Colon (tissue), 2 donors: ENCODE measurements at regions not wholly inside any gene's neighbourhood (a gene's known extent, or its start where the extent isn't known, plus 50 kb on each side); places are given as distances from the start of the nearest gene placed in this dataset.
"Not testable (repeated sequence)": the region's sequence is repeated elsewhere in the genome, so short reads cannot be mapped to it uniquely, and the experiment has no call there.

Source experiments
- FAIRE-seq: peaks from 2 replicates; lab custom pipeline; 2012; peaks lifted over from hg19 to GRCh38; lab: Jason Lieb, UNC
- donor health status: control.
- donor health status: control.

DNA sequence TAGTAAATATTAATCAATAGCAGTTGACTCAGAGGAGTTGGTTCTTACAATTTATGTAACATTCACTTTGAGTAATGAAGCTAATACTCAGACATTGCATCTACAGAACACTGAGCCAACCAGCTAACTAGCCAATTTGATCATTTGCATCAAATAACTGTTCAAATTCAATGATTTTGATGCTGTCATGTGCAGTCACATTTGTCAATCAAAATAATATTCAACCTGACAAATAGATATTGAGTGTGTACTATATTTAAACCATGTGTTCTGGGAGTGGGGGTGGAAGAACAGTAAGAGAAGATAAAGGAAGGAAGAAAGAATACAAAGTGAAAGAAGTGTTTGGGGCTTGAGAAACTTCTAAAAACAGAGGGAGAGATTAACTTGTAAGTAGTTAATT lies 277.2 kb upstream of the ARHGEF26 start:
- no peak for FAIRE-seq

DNA sequence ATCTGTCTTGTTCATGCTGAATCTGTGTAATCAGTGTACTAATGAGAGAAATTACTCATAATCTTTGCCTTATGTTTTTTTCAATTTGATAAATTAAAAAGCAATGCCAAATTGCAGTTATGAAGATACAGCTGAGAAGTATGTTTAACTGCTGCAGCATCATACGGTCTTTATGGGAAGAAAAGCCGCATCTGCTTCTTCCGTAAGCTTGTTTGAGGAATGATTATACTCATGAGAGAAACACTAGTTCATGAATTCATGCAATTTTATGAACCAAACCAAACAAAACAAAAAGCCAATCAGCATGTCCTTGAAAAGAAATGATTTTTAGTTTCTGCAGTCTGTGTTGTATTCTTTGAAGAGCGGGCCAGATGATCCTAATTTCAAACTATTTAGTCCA lies 275.9 kb upstream of the ARHGEF26 start:
- FAIRE-seq: no peak

DNA sequence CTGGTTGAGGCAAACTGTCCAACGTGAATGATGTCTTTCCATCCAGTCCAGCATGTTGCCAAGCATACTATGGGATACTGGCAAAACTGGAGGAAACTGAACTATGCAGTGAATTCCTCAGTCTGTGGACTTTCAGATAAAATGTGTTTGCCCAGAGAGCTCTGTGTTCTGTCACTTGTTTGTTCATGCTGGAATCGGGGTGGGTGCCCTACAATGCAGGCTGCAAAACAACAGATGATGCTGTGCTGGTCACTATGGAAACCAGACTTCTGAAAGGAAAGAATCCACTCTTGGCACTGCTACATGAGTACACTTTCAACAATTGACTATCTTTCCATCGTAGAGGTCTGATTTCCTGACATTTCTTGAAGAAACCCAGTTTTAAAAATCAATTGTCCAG lies 272.5 kb upstream of the ARHGEF26 start:
- FAIRE-seq: no peak

DNA sequence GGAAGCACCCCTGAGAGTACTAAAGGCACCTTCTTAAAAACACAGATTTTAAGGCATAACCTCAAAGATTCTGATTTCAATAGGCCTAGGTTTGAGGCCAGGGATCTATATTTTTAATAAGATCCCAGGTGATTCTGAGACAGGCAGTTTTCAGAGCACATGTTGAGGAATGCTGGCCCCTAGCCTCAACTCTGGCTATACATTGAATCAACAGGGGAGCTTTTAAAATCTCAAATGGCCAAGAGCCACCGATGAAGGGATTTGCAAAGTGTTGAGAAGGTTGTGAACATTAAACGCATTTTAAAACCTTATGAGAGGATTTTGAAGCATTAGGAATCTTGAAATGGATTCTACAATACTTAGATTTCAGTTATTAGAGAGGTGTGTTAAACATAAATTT lies 268.8 kb upstream of the ARHGEF26 start:
- no peak for FAIRE-seq

DNA sequence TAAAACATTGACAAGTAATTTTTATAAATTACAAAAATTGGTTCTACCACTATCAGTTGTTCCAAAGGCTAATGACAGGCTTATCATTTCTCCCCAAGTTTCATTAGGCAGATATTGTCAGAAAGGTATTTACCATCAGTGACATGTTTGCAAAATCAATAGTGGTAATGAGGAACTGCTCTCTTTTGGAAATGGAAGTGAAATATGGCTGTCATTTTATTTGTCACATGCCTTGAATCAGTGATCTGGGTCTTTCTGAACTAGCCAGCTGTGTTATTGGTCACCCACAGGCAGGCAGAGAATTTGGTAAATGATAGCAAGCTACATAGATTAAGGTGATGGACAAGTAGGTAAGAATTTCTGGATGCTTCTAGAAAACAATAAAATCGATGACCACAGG lies 268.0 kb upstream of the ARHGEF26 start:
- no peak for FAIRE-seq

GRCh38 chr3:153855772-153856171 lies 265.4 kb upstream of the ARHGEF26 start:
- FAIRE-seq: no peak

DNA sequence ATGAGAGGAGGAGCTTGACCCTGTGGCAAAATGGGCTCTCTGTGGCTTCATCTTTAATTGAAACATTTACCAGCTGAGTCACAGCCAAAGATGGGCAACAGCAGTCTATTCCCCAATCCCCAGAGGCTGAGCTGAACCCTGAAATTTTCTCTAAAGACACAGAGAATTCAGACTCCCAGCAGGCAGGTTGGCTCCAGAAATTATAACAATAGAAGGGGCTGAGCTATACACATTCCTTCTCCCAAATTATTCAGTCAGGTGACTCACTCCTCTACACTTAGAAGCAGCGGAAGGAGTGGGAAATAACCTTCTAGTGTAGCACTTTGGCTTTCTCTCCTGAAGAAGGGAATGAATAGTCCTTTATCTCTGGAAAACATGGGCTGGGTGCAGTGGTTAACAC lies 264.3 kb upstream of the ARHGEF26 start:
- FAIRE-seq: no peak

- no peak for FAIRE-seq
Measured at GRCh38 chr3:153864793-153865192, 256.4 kb upstream of the ARHGEF26 start.

GRCh38 chr3:153866901-153867300 lies 254.3 kb upstream of the ARHGEF26 start:
- no peak for FAIRE-seq

GRCh38 chr3:153874348-153874747 lies 246.8 kb upstream of the ARHGEF26 start:
- FAIRE-seq: not testable (repeated sequence)

DNA sequence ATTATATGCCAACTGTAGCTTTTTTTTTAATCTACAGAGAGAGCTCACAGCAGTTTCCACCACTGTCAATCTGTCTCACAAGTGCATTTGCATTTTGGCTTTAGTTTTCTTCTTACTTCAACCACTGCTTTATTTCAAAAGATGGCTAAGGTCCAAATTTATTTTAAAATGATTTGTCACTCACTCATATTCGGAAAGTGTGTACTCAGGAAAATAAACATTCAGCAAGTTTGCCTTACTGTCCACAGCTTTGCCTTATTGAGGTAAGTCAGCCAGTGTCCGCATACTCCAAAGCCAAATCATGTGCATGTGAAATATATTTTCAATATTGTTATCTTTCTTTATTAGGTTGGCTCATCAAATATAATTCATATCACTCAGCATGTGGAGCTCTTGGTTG lies 240.7 kb upstream of the ARHGEF26 start:
- no peak for FAIRE-seq

DNA sequence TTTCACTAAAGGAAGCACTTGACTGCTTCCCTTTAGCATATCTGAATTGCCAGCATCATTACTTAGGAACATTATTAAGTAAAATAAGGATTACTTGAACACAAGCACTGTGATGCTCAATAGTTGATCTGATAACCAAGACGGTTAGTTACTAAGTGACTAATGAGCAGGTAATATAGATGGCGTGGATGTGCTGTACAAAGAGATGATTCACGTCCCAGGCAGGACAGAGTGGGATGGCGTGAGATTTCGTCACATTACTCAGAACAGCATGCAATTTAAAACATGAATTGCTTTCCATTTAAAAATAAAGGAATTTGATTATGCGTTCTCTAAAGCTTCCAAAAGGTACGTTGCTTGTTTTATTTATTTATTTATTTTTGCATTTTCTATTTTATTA lies 240.0 kb upstream of the ARHGEF26 start:
- no peak for FAIRE-seq

- FAIRE-seq: no peak
Measured at GRCh38 chr3:153885359-153885758, 235.8 kb upstream of the ARHGEF26 start.

DNA sequence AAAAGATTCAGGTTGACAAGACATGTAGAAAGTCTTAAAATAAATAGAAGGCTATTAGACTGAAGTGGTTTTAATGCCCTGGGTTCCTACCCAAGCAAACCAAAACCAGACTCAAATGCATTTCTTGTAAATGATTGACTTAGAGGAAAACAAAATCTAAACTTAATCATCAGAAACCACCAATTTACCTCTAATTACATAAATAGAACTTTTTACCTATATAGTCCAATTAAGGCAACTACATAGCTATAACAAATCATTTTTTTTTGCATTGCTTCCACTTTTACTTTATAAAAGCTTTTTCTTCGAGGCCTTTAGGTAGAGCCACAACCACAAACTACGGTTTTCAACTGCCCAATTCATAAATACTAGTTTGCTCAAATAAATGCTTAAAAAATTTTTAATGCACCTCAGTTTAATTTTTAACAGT lies 231.3 kb upstream of the ARHGEF26 start:
- no peak for FAIRE-seq

- no peak for FAIRE-seq
Measured at GRCh38 chr3:153892126-153892525, 229.1 kb upstream of the ARHGEF26 start.

GRCh38 chr3:153894857-153895256 lies 226.3 kb upstream of the ARHGEF26 start:
- no peak for FAIRE-seq

- FAIRE-seq: no peak
Measured at GRCh38 chr3:153896197-153896596, 225.0 kb upstream of the ARHGEF26 start.

GRCh38 chr3:153897025-153897723 lies 224.0 kb upstream of the ARHGEF26 start:
- FAIRE-seq: no peak

DNA sequence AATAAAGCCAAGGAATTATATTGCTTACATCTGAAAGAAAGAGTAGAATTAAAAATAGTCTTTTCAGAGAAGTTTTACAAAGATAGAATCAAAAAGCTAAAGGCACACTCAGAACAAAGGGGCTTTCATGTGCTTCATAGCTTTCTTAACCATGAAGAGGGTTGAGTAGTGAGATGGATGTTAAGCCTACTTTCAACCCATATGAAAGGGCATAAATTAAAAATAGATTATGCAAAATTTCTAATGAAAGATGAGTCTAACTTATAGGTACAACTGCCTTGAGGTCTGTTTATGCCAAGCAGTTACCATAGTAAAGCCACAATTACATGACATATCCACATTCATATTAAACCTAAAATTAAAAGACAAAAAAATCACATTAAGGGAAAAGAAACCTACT lies 223.3 kb upstream of the ARHGEF26 start:
- no peak for FAIRE-seq

DNA sequence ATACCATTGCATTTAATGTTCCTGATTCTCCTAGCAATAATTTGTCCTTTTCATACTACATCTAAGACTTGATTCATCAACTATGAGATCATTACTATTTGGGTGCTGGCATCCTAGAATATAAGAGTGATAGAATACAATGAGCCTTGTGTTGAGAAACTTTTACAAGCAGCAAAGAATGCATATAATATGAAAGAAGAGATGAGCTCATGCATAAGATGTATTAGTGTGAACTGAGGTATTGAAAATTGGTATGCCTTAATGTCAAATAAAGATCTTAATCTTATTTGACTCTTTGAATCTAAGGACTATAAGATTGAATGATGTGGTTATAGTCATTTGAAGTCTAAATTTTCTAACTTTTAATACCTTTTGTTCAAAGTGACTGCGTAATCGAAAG lies 220.0 kb upstream of the ARHGEF26 start:
- FAIRE-seq: no peak

GRCh38 chr3:153901991-153902390 lies 219.2 kb upstream of the ARHGEF26 start:
- FAIRE-seq: no peak

- no peak for FAIRE-seq
Measured at GRCh38 chr3:153903430-153903829, 217.8 kb upstream of the ARHGEF26 start.

DNA sequence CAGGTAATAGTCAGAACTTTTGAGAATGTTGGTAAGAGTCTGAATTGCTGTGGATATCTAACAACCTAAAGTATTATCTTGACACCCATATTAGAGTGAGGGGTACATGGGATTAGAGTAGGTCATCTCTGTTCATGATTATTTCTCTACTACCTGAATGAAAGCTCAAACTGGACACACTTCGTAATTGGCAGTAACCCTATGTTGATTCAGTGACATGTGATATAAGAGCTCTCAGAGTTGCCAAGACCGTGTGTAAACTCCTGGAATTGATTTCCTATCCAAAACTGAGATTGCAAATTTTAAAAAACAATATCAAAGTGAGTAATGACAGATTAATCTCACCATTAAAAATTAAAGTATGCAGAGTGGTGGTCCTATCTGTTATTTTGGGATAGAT lies 214.8 kb upstream of the ARHGEF26 start:
- no peak for FAIRE-seq

GRCh38 chr3:153910387-153910786 lies 210.8 kb upstream of the ARHGEF26 start:
- FAIRE-seq: no peak

GRCh38 chr3:153911116-153911515 lies 210.1 kb upstream of the ARHGEF26 start:
- FAIRE-seq: no peak
